B cell (primary cell): ENCODE measurements at regions not wholly inside any gene's neighbourhood (a gene's known extent, or its start where the extent isn't known, plus 50 kb on each side); places are given as distances from the start of the nearest gene placed in this dataset.

Experiments
- CTCF ChIP-seq: fragments of 200-600 bp; IDR thresholded peaks from one replicate; pipeline ENCODE4 v1.8.0; 2022; ENCODE audit warnings: antibody characterized with exemption, mild to moderate bottlenecking
- EZH2 ChIP-seq: IDR thresholded peaks from 2 replicates; pipeline ENCODE4 v1.6.1; 2012; ENCODE audit warnings: borderline replicate concordance, low read depth, mild to moderate bottlenecking, moderate library complexity, low read length; ENCODE audit not compliant: insufficient read depth, poor library complexity, severe bottlenecking

- TF ChIP-seq CTCF (no peak), EZH2 (no peak)
These were observed 181.0 kb upstream of the RASGRP1 start for GRCh38 chr15:38745626-38746025.
